Gastrocnemius medialis (tissue), 4 donors: ENCODE measurements at regions not wholly inside any gene's neighbourhood (a gene's known extent, or its start where the extent isn't known, plus 50 kb on each side); places are given as distances from the start of the nearest gene placed in this dataset.

Experiments
- CTCF ChIP-seq, 5 experiments: fragments of 450-650 bp in 3 of 5; fragments of 200-600 bp in 2 of 5; sonication (generic) in 2 of 5; IDR thresholded peaks in 4 of 5; conservative IDR thresholded peaks in 1 of 5; 1 replicate in 4 of 5; 2 replicates in 1 of 5; pipeline ENCODE4 v1.5.1; 2016 to 2019; ENCODE audit warnings: antibody characterized with exemption in 5 of 5, mild to moderate bottlenecking in 3 of 5, moderate library complexity in 3 of 5
- POLR2A ChIP-seq, 2 donors: fragments of 450-650 bp; IDR thresholded peaks; one replicate each; pipeline ENCODE4 v1.6.1; 2017; ENCODE audit warnings: antibody characterized with exemption in 2 of 2, mild to moderate bottlenecking in 2 of 2, moderate library complexity in 2 of 2

- TF ChIP-seq CTCF (IDR thresholded peaks at IDR 0.05 in 4 of 5, conservative IDR thresholded peaks at IDR 0.05 in 1 of 5) (no peak), POLR2A (IDR thresholded peaks at IDR 0.05) (no peak)
Observed at GRCh38 chr15:62426387-62426956, 261.4 kb upstream of the C2CD4B start.
